HCT116 (cell line): ENCODE measurements at regions not wholly inside any gene's neighbourhood (a gene's known extent, or its start where the extent isn't known, plus 50 kb on each side); places are given as distances from the start of the nearest gene placed in this dataset.

Source experiments
- ATF3 ChIP-seq: IDR thresholded peaks from 2 replicates; pipeline ENCODE4 v1.6.1; 2012
- CEBPB ChIP-seq: IDR thresholded peaks from 2 replicates; pipeline ENCODE4 v1.6.1; 2012; ENCODE audit warnings: low read depth
- CTCF ChIP-seq, 3 experiments: fragments of 200-600 bp in 1 of 3; sonication (generic) in 1 of 3; IDR thresholded peaks in 2 of 3; conservative IDR thresholded peaks in 1 of 3; 2 replicates each; pipeline ENCODE4 v1.5.1; 2012 to 2017; ENCODE audit warnings: low read depth in 2 of 3, low read length in 2 of 3, antibody characterized with exemption in 1 of 3, borderline replicate concordance in 1 of 3, control low read depth in 1 of 3, mild to moderate bottlenecking in 1 of 3, mixed read lengths in 1 of 3, mixed run types in 1 of 3, moderate library complexity in 1 of 3; ENCODE audit not compliant: insufficient read depth in 1 of 3
- EZH2 ChIP-seq: fragments of 200-600 bp; sonication (generic); IDR thresholded peaks from 2 replicates; pipeline ENCODE4 v1.6.1; 2017; ENCODE audit warnings: antibody characterized with exemption, mixed run types
- JUND ChIP-seq: IDR thresholded peaks from 2 replicates; pipeline ENCODE4 v1.6.1; 2012
- POLR2A ChIP-seq: IDR thresholded peaks from 2 replicates; pipeline ENCODE4 v1.7.0; 2011; ENCODE audit warnings: borderline replicate concordance; ENCODE audit not compliant: insufficient read depth, insufficient read length; ENCODE audit errors: extremely low read depth
- POLR2AphosphoS5 ChIP-seq: IDR thresholded peaks from 2 replicates; pipeline ENCODE4 v1.6.1; 2011; ENCODE audit warnings: mild to moderate bottlenecking, low read depth, low read length, moderate library complexity
- REST ChIP-seq: IDR thresholded peaks from 2 replicates; pipeline ENCODE4 v1.6.1; 2012; ENCODE audit warnings: low read depth
- TCF7L2 ChIP-seq: IDR thresholded peaks from 2 replicates; pipeline ENCODE4 v1.7.0; 2011; ENCODE audit warnings: borderline replicate concordance, inconsistent platforms; ENCODE audit not compliant: insufficient read depth, insufficient read length; ENCODE audit errors: extremely low read depth

- TF ChIP-seq CTCF (IDR thresholded peaks at IDR 0.05 in 2 of 3, conservative IDR thresholded peaks at IDR 0.05 in 1 of 3; ENCODE audit: borderline replicate concordance in 1 of 3, insufficient read depth in 1 of 3, low read depth in 2 of 3, low read length in 2 of 3) (no peak), EZH2 (no peak), JUND (no peak), REST (no peak), CEBPB (no peak), TCF7L2 (no peak), POLR2A (no peak), ATF3 (no peak), POLR2AphosphoS5 (no peak)
Observed at GRCh38 chr3:13152826-13153710, 79.8 kb upstream of the IQSEC1 start.
